Endothelial cell (in vitro differentiated cells): ENCODE measurements at regions not wholly inside any gene's neighbourhood (a gene's known extent, or its start where the extent isn't known, plus 50 kb on each side); places are given as distances from the start of the nearest gene placed in this dataset.

Experiments used
- DNase-seq: peaks from one replicate; pipeline ENCODE4 v3.0.0; 2021; ENCODE audit warnings: low spot score
- H3K27ac Mint-ChIP-seq: one replicate; pipeline ENCODE4 v1.8.0; 2021; ENCODE audit warnings: mixed read lengths, inconsistent platforms; ENCODE audit not compliant: unreplicated experiment
- H3K27me3 Mint-ChIP-seq: one replicate; pipeline ENCODE4 v1.8.0; 2021; ENCODE audit warnings: mild to moderate bottlenecking, moderate library complexity, mixed read lengths, inconsistent platforms; ENCODE audit not compliant: unreplicated experiment
- H3K36me3 Mint-ChIP-seq: one replicate; pipeline ENCODE4 v1.8.0; 2021; ENCODE audit warnings: mild to moderate bottlenecking, low read depth, mixed read lengths, inconsistent platforms; ENCODE audit not compliant: unreplicated experiment
- H3K4me1 Mint-ChIP-seq: one replicate; pipeline ENCODE4 v1.8.0; 2021; ENCODE audit warnings: mild to moderate bottlenecking, mixed read lengths, inconsistent platforms; ENCODE audit not compliant: unreplicated experiment
- H3K4me3 Mint-ChIP-seq: one replicate; pipeline ENCODE4 v1.8.0; 2021; ENCODE audit warnings: mild to moderate bottlenecking, mixed read lengths, inconsistent platforms; ENCODE audit not compliant: unreplicated experiment
- H3K9me3 Mint-ChIP-seq: one replicate; pipeline ENCODE4 v1.8.0; 2021; ENCODE audit warnings: mixed read lengths, inconsistent platforms; ENCODE audit not compliant: unreplicated experiment
- TF ChIP-seq, protein P1 (sequence below): fragments of 200-600 bp; sonication (generic); IDR thresholded peaks from one replicate; pipeline ENCODE4 v1.5.0; 2021; ENCODE audit warnings: antibody characterized with exemption; ENCODE audit not compliant: unreplicated experiment

DNA sequence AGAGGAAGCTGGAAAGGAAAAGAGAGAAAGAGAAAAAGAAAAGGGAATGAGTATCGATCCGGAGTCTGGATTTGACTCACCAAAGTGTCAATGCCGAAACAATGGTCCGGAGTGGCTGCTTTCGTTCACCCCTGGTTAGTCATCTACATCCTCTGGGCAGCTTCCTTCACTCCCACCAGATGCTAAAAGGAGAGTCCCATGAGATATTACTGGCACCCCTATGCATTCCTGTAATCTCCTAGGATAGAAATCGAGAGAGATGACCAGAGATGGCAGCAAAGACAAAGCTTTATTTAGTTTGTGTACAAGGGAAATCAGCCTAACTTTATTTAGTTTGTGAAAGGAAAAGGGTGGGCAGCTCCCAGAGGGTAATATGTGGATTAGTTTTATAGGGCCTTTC is 622.2 kb downstream of the ZPLD1 start:
- no peaks in the 10 kb centered on the region for H3K9me3 Mint-ChIP-seq
- no peaks in the 10 kb centered on the region for H3K36me3 Mint-ChIP-seq
- peak; percentile 21 for DNase-seq
- peaks cover 45% of the 10 kb centered on the region for H3K4me1 Mint-ChIP-seq
- H3K27me3 Mint-ChIP-seq, result no peaks in the 10 kb centered on the region
- H3K4me3 Mint-ChIP-seq, result no peak overlapping the region
- TF ChIP-seq, protein P1, sequence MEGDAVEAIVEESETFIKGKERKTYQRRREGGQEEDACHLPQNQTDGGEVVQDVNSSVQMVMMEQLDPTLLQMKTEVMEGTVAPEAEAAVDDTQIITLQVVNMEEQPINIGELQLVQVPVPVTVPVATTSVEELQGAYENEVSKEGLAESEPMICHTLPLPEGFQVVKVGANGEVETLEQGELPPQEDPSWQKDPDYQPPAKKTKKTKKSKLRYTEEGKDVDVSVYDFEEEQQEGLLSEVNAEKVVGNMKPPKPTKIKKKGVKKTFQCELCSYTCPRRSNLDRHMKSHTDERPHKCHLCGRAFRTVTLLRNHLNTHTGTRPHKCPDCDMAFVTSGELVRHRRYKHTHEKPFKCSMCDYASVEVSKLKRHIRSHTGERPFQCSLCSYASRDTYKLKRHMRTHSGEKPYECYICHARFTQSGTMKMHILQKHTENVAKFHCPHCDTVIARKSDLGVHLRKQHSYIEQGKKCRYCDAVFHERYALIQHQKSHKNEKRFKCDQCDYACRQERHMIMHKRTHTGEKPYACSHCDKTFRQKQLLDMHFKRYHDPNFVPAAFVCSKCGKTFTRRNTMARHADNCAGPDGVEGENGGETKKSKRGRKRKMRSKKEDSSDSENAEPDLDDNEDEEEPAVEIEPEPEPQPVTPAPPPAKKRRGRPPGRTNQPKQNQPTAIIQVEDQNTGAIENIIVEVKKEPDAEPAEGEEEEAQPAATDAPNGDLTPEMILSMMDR, result no peak
- peak overlapping the region; percentile 62 for H3K27ac Mint-ChIP-seq

DNA sequence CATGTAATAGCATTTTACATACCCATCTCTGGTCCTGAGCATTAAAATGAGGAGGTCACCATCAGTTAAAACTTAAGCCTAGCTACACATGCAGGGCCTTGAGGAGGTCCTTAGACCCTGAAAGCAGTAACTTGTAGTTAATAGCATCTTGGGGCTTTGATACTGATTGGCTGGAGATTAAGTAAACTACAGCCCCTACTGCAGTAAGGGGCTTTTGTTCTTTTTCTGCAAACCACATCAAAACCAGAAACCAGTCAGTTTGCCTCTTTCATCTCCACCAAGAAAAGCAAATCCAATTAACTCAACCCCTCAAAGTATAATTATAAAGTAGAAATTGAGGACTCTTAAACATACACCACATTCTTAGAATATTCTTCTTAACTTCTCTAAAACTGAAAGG is 622.7 kb downstream of the ZPLD1 start:
- H3K27ac Mint-ChIP-seq, result no peak overlapping the region
- no peaks in the 10 kb centered on the region for H3K36me3 Mint-ChIP-seq
- H3K9me3 Mint-ChIP-seq, result no peaks in the 10 kb centered on the region
- peaks cover 41% of the 10 kb centered on the region for H3K4me1 Mint-ChIP-seq
- no peak overlapping the region for H3K4me3 Mint-ChIP-seq
- TF ChIP-seq, protein P1, result no peak
- no peak for DNase-seq
- H3K27me3 Mint-ChIP-seq, result no peaks in the 10 kb centered on the region

DNA sequence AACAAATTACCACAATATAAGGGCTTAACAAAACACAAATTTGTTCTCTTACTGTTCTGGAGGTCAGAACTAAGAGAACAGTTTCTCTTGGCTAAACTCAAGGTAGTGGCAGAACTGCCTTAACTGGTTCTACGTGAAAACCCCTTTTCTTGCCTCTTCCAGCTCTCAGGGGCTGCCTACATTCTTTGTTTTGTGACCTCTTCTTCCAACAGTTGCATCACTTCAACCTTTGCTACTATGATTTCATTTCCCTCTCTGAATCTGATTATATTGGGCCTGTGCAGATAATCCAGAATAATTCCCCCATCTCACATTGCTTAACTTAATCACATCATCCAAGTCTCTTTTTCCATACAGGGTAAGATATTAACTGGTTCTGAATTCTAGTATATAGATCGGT is 624.6 kb downstream of the ZPLD1 start:
- DNase-seq, result no peak
- H3K27me3 Mint-ChIP-seq, result no peaks in the 10 kb centered on the region
- H3K27ac Mint-ChIP-seq, result no peak overlapping the region
- H3K4me1 Mint-ChIP-seq, result peaks cover 31% of the 10 kb centered on the region
- no peaks in the 10 kb centered on the region for H3K36me3 Mint-ChIP-seq
- no peak overlapping the region for H3K4me3 Mint-ChIP-seq
- TF ChIP-seq, protein P1, result no peak
- H3K9me3 Mint-ChIP-seq, result no peaks in the 10 kb centered on the region

DNA sequence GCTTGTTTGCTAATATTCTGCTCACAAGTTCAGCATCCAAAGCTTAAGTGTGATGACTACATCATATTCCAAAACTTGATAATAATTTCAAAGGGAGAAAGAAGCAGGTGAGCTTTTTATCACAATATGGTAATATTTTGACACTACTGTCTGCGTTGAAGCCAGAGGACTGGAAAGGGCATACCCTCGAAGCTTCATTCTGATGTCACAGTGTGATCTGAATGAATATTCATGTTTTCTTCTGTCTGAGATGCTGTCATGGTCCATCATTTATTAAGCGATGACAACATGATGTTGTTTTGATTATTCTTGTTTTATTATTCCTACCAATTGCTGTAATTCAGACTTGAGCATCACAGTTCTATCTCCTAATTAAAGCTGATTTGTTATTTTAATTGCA is 625.4 kb downstream of the ZPLD1 start:
- no peak overlapping the region for H3K27ac Mint-ChIP-seq
- H3K36me3 Mint-ChIP-seq, result no peaks in the 10 kb centered on the region
- TF ChIP-seq, protein P1, result no peak
- no peaks in the 10 kb centered on the region for H3K27me3 Mint-ChIP-seq
- no peak overlapping the region for H3K4me3 Mint-ChIP-seq
- no peaks in the 10 kb centered on the region for H3K9me3 Mint-ChIP-seq
- H3K4me1 Mint-ChIP-seq, result peaks cover 23% of the 10 kb centered on the region
- no peak for DNase-seq

DNA sequence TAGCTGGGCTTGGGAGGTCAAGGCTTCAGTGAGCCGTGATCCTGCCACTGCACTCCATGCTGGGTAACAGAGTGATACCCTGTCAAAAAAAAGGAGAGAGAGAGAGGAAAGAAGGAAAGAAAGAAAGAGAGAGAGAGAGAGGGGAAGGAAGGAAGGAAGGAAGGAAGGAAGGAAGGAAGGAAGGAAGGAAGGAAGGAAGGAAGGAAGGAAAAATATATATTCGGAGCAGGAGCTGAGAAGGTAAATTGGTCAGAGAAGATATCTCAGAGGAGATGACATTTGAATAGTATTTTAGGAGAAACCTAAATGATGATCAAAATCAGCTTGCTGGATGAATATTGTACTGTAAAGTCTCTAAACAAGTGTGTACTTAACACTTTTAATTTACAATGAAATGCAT is 633.1 kb downstream of the ZPLD1 start:
- TF ChIP-seq, protein P1, result no peak
- Mint-ChIP-seq H3K9me3 (no peaks in the 10 kb centered on the region), H3K4me3 (no peak overlapping the region), H3K36me3 (no peaks in the 10 kb centered on the region), H3K27me3 (no peaks in the 10 kb centered on the region), H3K4me1 (no peaks in the 10 kb centered on the region), H3K27ac (no peak overlapping the region)
- DNase-seq, result no peak
